Raji (cell line): ENCODE measurements at regions not wholly inside any gene's neighbourhood (a gene's known extent, or its start where the extent isn't known, plus 50 kb on each side); places are given as distances from the start of the nearest gene placed in this dataset.

Source experiments
- POLR2A ChIP-seq: IDR thresholded peaks from 2 replicates; pipeline ENCODE4 v1.6.1; 2011; ENCODE audit warnings: low read depth, low read length, control low read depth; ENCODE audit not compliant: insufficient read depth

GRCh38 chr3:164144824-164145223, 933.5 kb downstream of the SI start:
- TF ChIP-seq POLR2A: no peak

- no peak for TF ChIP-seq POLR2A
These were observed 945.4 kb downstream of the SI start for GRCh38 chr3:164132878-164133277.

GRCh38 chr3:164113371-164114332, 964.6 kb downstream of the SI start:
- no peak for TF ChIP-seq POLR2A

- TF ChIP-seq POLR2A: no peak
These were observed 981.9 kb downstream of the SI start for GRCh38 chr3:164096352-164096751.

- TF ChIP-seq POLR2A: no peak
These were observed 982.3 kb downstream of the SI start for GRCh38 chr3:164095949-164096348.

- no peak for TF ChIP-seq POLR2A
These were observed 983.0 kb downstream of the SI start for GRCh38 chr3:164095279-164095678.

GRCh38 chr3:164094546-164094945, 983.8 kb downstream of the SI start:
- TF ChIP-seq POLR2A: no peak

- TF ChIP-seq POLR2A: no peak
These were observed 998.1 kb downstream of the SI start for GRCh38 chr3:164080208-164080607.

- no peak for TF ChIP-seq POLR2A
These were observed 1014.0 kb downstream of the SI start for GRCh38 chr3:164064298-164064697.

- TF ChIP-seq POLR2A: no peak
These were observed 1017.4 kb downstream of the SI start for GRCh38 chr3:164060923-164061322.

- no peak for TF ChIP-seq POLR2A
These were observed 1028.4 kb downstream of the SI start for GRCh38 chr3:164049847-164050246.

GRCh38 chr3:164048451-164048850, 1029.8 kb downstream of the SI start:
- TF ChIP-seq POLR2A: no peak

- no peak for TF ChIP-seq POLR2A
These were observed 1037.3 kb downstream of the SI start for GRCh38 chr3:164040991-164041390.

GRCh38 chr3:164030194-164030593, 1048.1 kb downstream of the SI start:
- TF ChIP-seq POLR2A: no peak

GRCh38 chr3:164024786-164025185, 1053.5 kb downstream of the SI start:
- no peak for TF ChIP-seq POLR2A

- no peak for TF ChIP-seq POLR2A
These were observed 1054.8 kb downstream of the SI start for GRCh38 chr3:164023480-164023879.

- TF ChIP-seq POLR2A: no peak
These were observed 1059.8 kb downstream of the SI start for GRCh38 chr3:164018500-164018899.

- no peak for TF ChIP-seq POLR2A
These were observed 1070.5 kb downstream of the SI start for GRCh38 chr3:164007765-164008164.

GRCh38 chr3:164004205-164004604, 1074.1 kb downstream of the SI start:
- no peak for TF ChIP-seq POLR2A
